Pons (tissue), 1 donor: ENCODE measurements at regions not wholly inside any gene's neighbourhood (a gene's known extent, or its start where the extent isn't known, plus 50 kb on each side); places are given as distances from the start of the nearest gene placed in this dataset.

ENCODE experiments used
- DNase-seq: peaks from one replicate; pipeline ENCODE4 v3.0.0-alpha.2; 2016; ENCODE audit warnings: low spot score

- DNase-seq = no peak
Measured at GRCh38 chr5:10849278-10849677, 88.2 kb upstream of the DAP start.

GRCh38 chr5:10844016-10844415 lies 83.0 kb upstream of the DAP start:
- no peak for DNase-seq

- DNase-seq = no peak
Measured at GRCh38 chr5:10842823-10843222, 81.8 kb upstream of the DAP start.

GRCh38 chr5:10839916-10840599 lies 79.0 kb upstream of the DAP start:
- no peak for DNase-seq

GRCh38 chr5:10839118-10839517 lies 78.1 kb upstream of the DAP start:
- no peak for DNase-seq

- DNase-seq = no peak
Measured at GRCh38 chr5:10838038-10838437, 77.0 kb upstream of the DAP start.

- no peak for DNase-seq
Measured at GRCh38 chr5:10836986-10837385, 76.0 kb upstream of the DAP start.

- DNase-seq = no peak
Measured at GRCh38 chr5:10834695-10835094, 73.7 kb upstream of the DAP start.

- no peak for DNase-seq
Measured at GRCh38 chr5:10832987-10833386, 72.0 kb upstream of the DAP start.

GRCh38 chr5:10832421-10832820 lies 71.4 kb upstream of the DAP start:
- no peak for DNase-seq

GRCh38 chr5:10831419-10831818 lies 70.4 kb upstream of the DAP start:
- no peak for DNase-seq

GRCh38 chr5:10828241-10828640 lies 67.2 kb upstream of the DAP start:
- no peak for DNase-seq

GRCh38 chr5:10827571-10827970 lies 66.5 kb upstream of the DAP start:
- DNase-seq = no peak

- DNase-seq = no peak
Measured at GRCh38 chr5:10826971-10827370, 65.9 kb upstream of the DAP start.

- no peak for DNase-seq
Measured at GRCh38 chr5:10825897-10826644, 65.0 kb upstream of the DAP start.

GRCh38 chr5:10812218-10812617 lies 51.2 kb upstream of the DAP start:
- DNase-seq = no peak
